ENCODE measurements at regions not wholly inside any gene's neighbourhood (a gene's known extent, or its start where the extent isn't known, plus 50 kb on each side); places are given as distances from the start of the nearest gene placed in this dataset.

- no peak for DNase-seq
These were observed 65.5 kb upstream of the SOX6 start for GRCh38 chr11:16421826-16422225.

- DNase-seq: no peak
These were observed 62.2 kb upstream of the SOX6 start for GRCh38 chr11:16418428-16419097.

GRCh38 chr11:16412525-16413172, 56.3 kb upstream of the SOX6 start:
- no peak for DNase-seq

DNA sequence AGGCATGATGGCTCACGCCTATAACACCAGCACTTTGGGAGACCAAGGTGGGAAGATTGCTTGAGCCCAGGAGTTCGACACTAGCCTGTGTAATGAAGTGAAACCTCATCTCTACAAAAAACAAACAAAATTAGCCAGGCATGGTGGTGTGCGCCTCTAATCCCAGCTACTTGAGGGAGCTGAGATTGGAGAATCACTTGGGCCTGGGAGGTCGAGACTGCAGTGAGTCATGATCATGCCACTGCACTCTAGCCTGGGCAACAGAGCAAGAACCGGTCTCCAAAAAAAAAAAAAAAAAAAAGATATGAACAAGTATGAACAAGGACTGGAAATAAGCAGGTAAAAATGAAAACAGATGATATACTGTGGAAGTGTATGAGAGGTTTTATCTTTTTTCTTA, 54.1 kb upstream of the SOX6 start:
- no peak for DNase-seq

GRCh38 chr11:16408619-16409018, 52.3 kb upstream of the SOX6 start:
- no peak for DNase-seq

DNA sequence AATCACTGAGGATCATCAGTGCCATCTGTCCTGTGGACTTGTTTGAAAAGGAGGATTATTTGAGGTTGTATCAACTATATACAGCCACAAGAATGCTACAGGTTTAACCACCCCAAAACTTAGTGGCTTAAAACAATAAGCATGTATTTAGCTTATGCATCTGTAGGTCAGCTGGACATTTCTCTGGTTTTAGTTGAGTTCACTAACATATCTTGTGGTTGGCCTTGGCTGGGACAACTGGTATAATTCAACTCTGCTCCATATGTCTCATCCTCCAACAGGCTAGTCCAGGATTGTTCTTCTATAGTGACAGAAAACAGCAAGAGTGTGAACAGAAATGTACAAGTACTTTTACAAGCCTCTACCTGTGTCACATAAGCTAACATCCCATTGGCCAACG, 49.9 kb upstream of the SOX6 start:
- no peak for DNase-seq

All from NCI-H2171 treated with DMSO at 0.1 percent for 48 hours (cell line).